Activated CD8-positive, alpha-beta T cell treated with anti-CD3 and anti-CD28 coated beads for 36 hours (primary cell): ENCODE measurements at regions not wholly inside any gene's neighbourhood (a gene's known extent, or its start where the extent isn't known, plus 50 kb on each side); places are given as distances from the start of the nearest gene placed in this dataset.

Experiments used
- ATAC-seq: fragments of 200-7000 bp; cut with Tn5 transposase; one replicate; pipeline ENCODE4 v1.10.0; 2021; ENCODE audit warnings: mild to moderate bottlenecking, moderate library complexity
- CTCF ChIA-PET: fragments of 350-600 bp; sonication (Branson Sonifier 250); formaldehyde crosslinking; loops from one replicate; lab custom pipeline; 2021; ENCODE audit warnings: antibody characterized with exemption; lab: Charles Lee
- POLR2A ChIA-PET: fragments of 350-600 bp; sonication (Branson Sonifier 250); formaldehyde crosslinking; loops from one replicate; lab custom pipeline; 2021; ENCODE audit warnings: antibody characterized with exemption; lab: Charles Lee
- DNase-seq: peaks from one replicate; pipeline ENCODE4 v3.0.0-alpha.2; 2020
- H3K27ac Mint-ChIP-seq: one replicate; pipeline ENCODE4 v1.8.0; 2021; ENCODE audit warnings: mild to moderate bottlenecking, mixed read lengths
- H3K27me3 Mint-ChIP-seq: one replicate; pipeline ENCODE4 v1.8.0; 2021; ENCODE audit warnings: mixed read lengths
- H3K36me3 Mint-ChIP-seq: one replicate; pipeline ENCODE4 v1.8.0; 2021; ENCODE audit warnings: low read depth, mixed read lengths
- H3K4me1 Mint-ChIP-seq: one replicate; pipeline ENCODE4 v1.8.0; 2021; ENCODE audit warnings: low read depth, mixed read lengths
- H3K4me3 Mint-ChIP-seq: one replicate; pipeline ENCODE4 v1.8.0; 2021; ENCODE audit warnings: mild to moderate bottlenecking, moderate library complexity, mixed read lengths
- H3K9me3 Mint-ChIP-seq: one replicate; pipeline ENCODE4 v1.8.0; 2021; ENCODE audit warnings: mixed read lengths
- intact Hi-C: fragments of 100-400 bp; cut with micrococcal nuclease; formaldehyde crosslinking; loops from one replicate; pipeline ENCODE4 v1.10.0; 2022
- TF ChIP-seq, protein P1 (sequence below): fragments of 200-600 bp; IDR thresholded peaks from one replicate; pipeline ENCODE4 v1.8.0; 2022; ENCODE audit warnings: antibody characterized with exemption, mild to moderate bottlenecking

DNA sequence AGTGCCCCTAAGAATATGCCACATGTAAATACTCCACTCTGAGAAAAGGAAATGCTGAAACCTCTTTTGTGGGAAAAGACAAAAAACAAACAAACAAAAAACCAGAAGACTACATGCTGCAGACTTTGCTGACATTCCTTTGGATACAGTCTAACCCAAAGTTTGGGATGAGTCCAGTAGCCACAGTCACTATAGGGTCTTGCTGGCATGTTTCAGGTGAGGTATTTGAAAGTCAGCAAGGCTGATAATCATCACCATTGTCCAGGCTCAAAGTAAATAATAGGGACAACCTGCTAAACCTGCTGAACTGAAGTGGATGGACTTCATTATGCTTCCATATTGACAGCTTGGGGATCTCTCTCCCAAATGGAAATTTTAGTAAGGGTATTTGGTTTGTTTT is 1087.0 kb upstream of the LRRTM3 start:
- no peak overlapping the region for H3K27ac Mint-ChIP-seq
- CTCF ChIA-PET = no interaction called here
- POLR2A ChIA-PET = no interaction called here

DNA sequence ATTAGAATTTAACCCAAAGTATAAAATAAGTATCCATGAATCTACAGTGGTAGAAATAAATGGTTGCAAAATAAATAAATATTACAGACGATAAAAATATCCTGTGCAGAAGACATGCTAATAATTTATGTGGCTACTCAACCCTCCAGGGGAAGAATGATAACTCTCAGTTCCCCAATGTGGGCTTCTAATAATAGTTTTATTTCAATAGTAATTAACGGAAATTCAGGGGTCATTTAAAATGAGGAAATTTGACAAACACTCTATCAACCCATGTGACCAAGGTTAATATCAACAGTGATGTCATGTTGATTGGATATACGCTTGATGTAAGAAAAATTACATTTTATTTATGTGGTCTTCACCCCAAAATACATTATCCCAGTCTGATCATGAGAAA is 1082.6 kb upstream of the LRRTM3 start:
- DNase-seq (no peak), ATAC-seq (no peak)
- H3K27ac Mint-ChIP-seq = no peak overlapping the region
- intact Hi-C loops = no loop called here
- H3K4me1 Mint-ChIP-seq = no peaks in the 10 kb centered on the region
- no peak overlapping the region for H3K4me3 Mint-ChIP-seq
- POLR2A ChIA-PET = no interaction called here
- CTCF ChIA-PET = no interaction called here
- TF ChIP-seq, protein P1, sequence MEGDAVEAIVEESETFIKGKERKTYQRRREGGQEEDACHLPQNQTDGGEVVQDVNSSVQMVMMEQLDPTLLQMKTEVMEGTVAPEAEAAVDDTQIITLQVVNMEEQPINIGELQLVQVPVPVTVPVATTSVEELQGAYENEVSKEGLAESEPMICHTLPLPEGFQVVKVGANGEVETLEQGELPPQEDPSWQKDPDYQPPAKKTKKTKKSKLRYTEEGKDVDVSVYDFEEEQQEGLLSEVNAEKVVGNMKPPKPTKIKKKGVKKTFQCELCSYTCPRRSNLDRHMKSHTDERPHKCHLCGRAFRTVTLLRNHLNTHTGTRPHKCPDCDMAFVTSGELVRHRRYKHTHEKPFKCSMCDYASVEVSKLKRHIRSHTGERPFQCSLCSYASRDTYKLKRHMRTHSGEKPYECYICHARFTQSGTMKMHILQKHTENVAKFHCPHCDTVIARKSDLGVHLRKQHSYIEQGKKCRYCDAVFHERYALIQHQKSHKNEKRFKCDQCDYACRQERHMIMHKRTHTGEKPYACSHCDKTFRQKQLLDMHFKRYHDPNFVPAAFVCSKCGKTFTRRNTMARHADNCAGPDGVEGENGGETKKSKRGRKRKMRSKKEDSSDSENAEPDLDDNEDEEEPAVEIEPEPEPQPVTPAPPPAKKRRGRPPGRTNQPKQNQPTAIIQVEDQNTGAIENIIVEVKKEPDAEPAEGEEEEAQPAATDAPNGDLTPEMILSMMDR = no peak
- no peaks in the 10 kb centered on the region for H3K27me3 Mint-ChIP-seq
- no peaks in the 10 kb centered on the region for H3K36me3 Mint-ChIP-seq
- peaks cover 3% of the 10 kb centered on the region for H3K9me3 Mint-ChIP-seq

More for the DNA sequence above, 1087.0 kb upstream of the LRRTM3 start:
- H3K9me3 Mint-ChIP-seq = peaks cover 1% of the 10 kb centered on the region
- no peak overlapping the region for H3K4me3 Mint-ChIP-seq
- no peaks in the 10 kb centered on the region for H3K36me3 Mint-ChIP-seq
- intact Hi-C loops = no loop called here
- DNase-seq = no peak
- no peak for ATAC-seq
- TF ChIP-seq, protein P1 = no peak
- no peaks in the 10 kb centered on the region for H3K27me3 Mint-ChIP-seq
- no peaks in the 10 kb centered on the region for H3K4me1 Mint-ChIP-seq

DNA sequence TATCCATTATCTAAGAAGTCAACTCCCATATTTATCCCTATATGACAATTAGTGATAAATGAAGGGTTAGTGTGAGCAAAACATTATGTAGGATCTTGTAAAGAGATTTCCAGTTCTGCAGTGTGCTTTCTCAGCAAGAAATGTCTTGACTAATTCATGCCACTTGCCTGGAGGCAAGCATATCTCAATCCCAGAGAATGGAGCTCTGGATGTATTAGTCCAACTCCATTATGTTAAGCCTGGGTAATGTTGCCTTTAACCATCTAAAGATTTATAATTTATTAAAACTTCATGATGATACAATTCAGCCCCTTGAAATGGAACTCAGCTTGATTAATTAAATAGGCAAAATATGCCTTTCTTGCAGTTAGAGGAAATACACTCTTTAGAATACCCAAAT is 1079.9 kb upstream of the LRRTM3 start:
- TF ChIP-seq, protein P1 = no peak
- ATAC-seq (no peak), DNase-seq (no peak)
- Mint-ChIP-seq H3K36me3 (no peaks in the 10 kb centered on the region), H3K4me1 (no peaks in the 10 kb centered on the region), H3K27me3 (no peaks in the 10 kb centered on the region), H3K9me3 (peaks cover 10% of the 10 kb centered on the region), H3K4me3 (no peak overlapping the region), H3K27ac (no peak overlapping the region)
- ChIA-PET CTCF (no interaction called here), POLR2A (no interaction called here)
- intact Hi-C loops = no loop called here

- peaks cover 10% of the 10 kb centered on the region for H3K9me3 Mint-ChIP-seq
- no peak for DNase-seq
- no peak overlapping the region for H3K27ac Mint-ChIP-seq
- ChIA-PET CTCF (no interaction called here), POLR2A (no interaction called here)
- intact Hi-C loops = no loop called here
- ATAC-seq = no peak
- H3K4me3 Mint-ChIP-seq = no peak overlapping the region
- no peaks in the 10 kb centered on the region for H3K27me3 Mint-ChIP-seq
- no peaks in the 10 kb centered on the region for H3K36me3 Mint-ChIP-seq
- H3K4me1 Mint-ChIP-seq = no peaks in the 10 kb centered on the region
- TF ChIP-seq, protein P1 = no peak
Measured at GRCh38 chr10:65846541-65846940, 1079.3 kb upstream of the LRRTM3 start.

GRCh38 chr10:65846949-65847348 is 1078.9 kb upstream of the LRRTM3 start:
- Mint-ChIP-seq H3K27ac (no peak overlapping the region), H3K36me3 (no peaks in the 10 kb centered on the region), H3K27me3 (no peaks in the 10 kb centered on the region), H3K4me3 (no peak overlapping the region), H3K4me1 (no peaks in the 10 kb centered on the region), H3K9me3 (peaks cover 10% of the 10 kb centered on the region)
- ChIA-PET POLR2A (no interaction called here), CTCF (no interaction called here)
- ATAC-seq = no peak
- intact Hi-C loops = no loop called here
- TF ChIP-seq, protein P1 = no peak
- no peak for DNase-seq
